Upper lobe of left lung (tissue), 6 donors: ENCODE measurements at regions not wholly inside any gene's neighbourhood (a gene's known extent, or its start where the extent isn't known, plus 50 kb on each side); places are given as distances from the start of the nearest gene placed in this dataset.

ENCODE experiments used
- ATAC-seq, 2 donors: fragments of 200-7000 bp; cut with Tn5 transposase; one replicate each; pipeline ENCODE4 v1.9.1; 2022; ENCODE audit warnings: mild to moderate bottlenecking in 2 of 2, moderate library complexity in 2 of 2; ENCODE audit not compliant: low FRiP score in 2 of 2
- DNase-seq, 2 donors: peaks; one replicate each; pipeline ENCODE4 v3.0.0-alpha.2; 2019 to 2020
- H3K27ac ChIP-seq, 4 donors: fragments of 200-600 bp; sonication (generic); one replicate each; pipeline ENCODE4 v1.5.1; 2016 to 2019
- H3K27me3 ChIP-seq, 4 donors: fragments of 200-600 bp; sonication (generic); one replicate each; pipeline ENCODE4 v1.5.1; 2017 to 2019
- H3K36me3 ChIP-seq, 4 donors: fragments of 200-600 bp; sonication (generic); one replicate each; pipeline ENCODE4 v1.5.1; 2016 to 2019
- H3K4me1 ChIP-seq, 4 donors: fragments of 200-600 bp; sonication (generic); one replicate each; pipeline ENCODE4 v1.5.1; 2018 to 2019
- H3K4me3 ChIP-seq, 4 donors: fragments of 200-600 bp; sonication (generic); one replicate each; pipeline ENCODE4 v1.5.1; 2017 to 2019; ENCODE audit warnings: mild to moderate bottlenecking in 2 of 4, moderate library complexity in 1 of 4
- H3K9me3 ChIP-seq, 4 donors: fragments of 200-600 bp; sonication (generic); one replicate each; pipeline ENCODE4 v1.5.1; 2018 to 2019
- EP300 ChIP-seq, 4 donors: sonication (generic); formaldehyde crosslinking; IDR thresholded peaks; one replicate each; pipeline ENCODE4 v1.5.1; 2017; ENCODE audit warnings: antibody characterized with exemption in 4 of 4, control low read depth in 2 of 4
- POLR2A ChIP-seq, 4 donors: fragments of 450-650 bp; IDR thresholded peaks; one replicate each; pipeline ENCODE4 v1.5.1; 2016 to 2017; ENCODE audit warnings: antibody characterized with exemption in 4 of 4, mild to moderate bottlenecking in 2 of 4
- POLR2AphosphoS5 ChIP-seq, 2 donors: sonication (generic); formaldehyde crosslinking; IDR thresholded peaks; one replicate each; pipeline ENCODE4 v1.5.1; 2017; ENCODE audit warnings: antibody characterized with exemption in 2 of 2
- WGBS, 2 donors: methylation state at CpG; one replicate each; pipeline ENCODE4 v1.1.5; 2017 to 2018; 5-methylcytosine and 5-hydroxymethylcytosine counted together
- TF ChIP-seq, protein P1 (sequence below), 6 experiments: fragments of 450-650 bp in 4 of 6; fragments of 200-600 bp in 2 of 6; sonication (generic) in 2 of 6; IDR thresholded peaks; one replicate each; pipeline ENCODE4 v1.5.1; 2016 to 2019; ENCODE audit warnings: antibody characterized with exemption in 6 of 6
- donor health status: DM: no; HTN: no; CAD: no; lungs with moderate emphysema.
- donor health status: DM: no; HTN: yes; CAD: no; lungs with severe emphysema.

- Histone ChIP-seq H3K27me3 (no peaks in the 10 kb centered on the region), H3K9me3 (no peaks in the 10 kb centered on the region), H3K4me3 (no peak overlapping the region), H3K27ac (no peak overlapping the region), H3K4me1 (no peaks in the 10 kb centered on the region), H3K36me3 (no peaks in the 10 kb centered on the region)
- WGBS, 2 donors: 95 to 97% methylated on average over 1 of the region's 1 CpG
- ATAC-seq (no peak), DNase-seq (no peak)
- no peak for TF ChIP-seq EP300 (IDR thresholded peaks at IDR 0.05)
- TF ChIP-seq POLR2A (IDR thresholded peaks at IDR 0.05): no peak
- TF ChIP-seq, protein P1, sequence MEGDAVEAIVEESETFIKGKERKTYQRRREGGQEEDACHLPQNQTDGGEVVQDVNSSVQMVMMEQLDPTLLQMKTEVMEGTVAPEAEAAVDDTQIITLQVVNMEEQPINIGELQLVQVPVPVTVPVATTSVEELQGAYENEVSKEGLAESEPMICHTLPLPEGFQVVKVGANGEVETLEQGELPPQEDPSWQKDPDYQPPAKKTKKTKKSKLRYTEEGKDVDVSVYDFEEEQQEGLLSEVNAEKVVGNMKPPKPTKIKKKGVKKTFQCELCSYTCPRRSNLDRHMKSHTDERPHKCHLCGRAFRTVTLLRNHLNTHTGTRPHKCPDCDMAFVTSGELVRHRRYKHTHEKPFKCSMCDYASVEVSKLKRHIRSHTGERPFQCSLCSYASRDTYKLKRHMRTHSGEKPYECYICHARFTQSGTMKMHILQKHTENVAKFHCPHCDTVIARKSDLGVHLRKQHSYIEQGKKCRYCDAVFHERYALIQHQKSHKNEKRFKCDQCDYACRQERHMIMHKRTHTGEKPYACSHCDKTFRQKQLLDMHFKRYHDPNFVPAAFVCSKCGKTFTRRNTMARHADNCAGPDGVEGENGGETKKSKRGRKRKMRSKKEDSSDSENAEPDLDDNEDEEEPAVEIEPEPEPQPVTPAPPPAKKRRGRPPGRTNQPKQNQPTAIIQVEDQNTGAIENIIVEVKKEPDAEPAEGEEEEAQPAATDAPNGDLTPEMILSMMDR (IDR thresholded peaks at IDR 0.05): no peak
- no peak for TF ChIP-seq POLR2AphosphoS5 (IDR thresholded peaks at IDR 0.05)
Observed at GRCh38 chr6:126787635-126788034, 330.8 kb upstream of the RSPO3 start.

DNA sequence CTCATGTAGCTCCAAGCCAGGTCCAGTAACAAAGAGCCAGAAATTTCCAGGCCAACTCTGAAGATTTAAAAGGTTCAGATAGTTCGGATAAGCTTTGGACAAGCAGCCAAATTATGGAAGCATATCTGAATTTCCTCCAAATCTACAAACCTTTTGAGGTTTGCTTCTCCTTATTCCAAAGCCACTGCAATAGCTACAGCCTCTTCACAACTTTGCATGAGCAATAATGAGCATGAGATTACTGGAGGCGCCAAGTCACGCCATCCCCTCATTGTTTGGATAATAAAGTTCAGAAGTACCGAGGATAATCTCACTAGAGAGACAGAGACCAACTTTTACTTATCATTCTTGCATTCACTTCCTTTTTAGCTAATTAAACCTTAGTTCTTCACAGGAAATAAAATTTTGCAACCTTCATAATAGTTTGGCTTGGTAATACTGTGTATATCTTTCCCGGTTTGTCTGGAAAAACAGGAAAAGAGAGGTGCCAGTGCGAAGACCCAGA is 329.6 kb upstream of the RSPO3 start:
- ATAC-seq (peak in 1 of 2 donors; percentile 38), DNase-seq (no peak)
- TF ChIP-seq POLR2A (IDR thresholded peaks at IDR 0.05) (no peak), EP300 (IDR thresholded peaks at IDR 0.05) (no peak), POLR2AphosphoS5 (IDR thresholded peaks at IDR 0.05) (no peak)
- TF ChIP-seq, protein P1 (IDR thresholded peaks at IDR 0.05): no peak
- 58 to 72% methylated on average over 6 of the region's 6 CpGs for WGBS, 2 donors
- Histone ChIP-seq H3K27ac (no peak overlapping the region), H3K9me3 (no peaks in the 10 kb centered on the region), H3K27me3 (no peaks in the 10 kb centered on the region), H3K4me3 (no peak overlapping the region), H3K36me3 (no peaks in the 10 kb centered on the region), H3K4me1 (no peaks in the 10 kb centered on the region)

DNA sequence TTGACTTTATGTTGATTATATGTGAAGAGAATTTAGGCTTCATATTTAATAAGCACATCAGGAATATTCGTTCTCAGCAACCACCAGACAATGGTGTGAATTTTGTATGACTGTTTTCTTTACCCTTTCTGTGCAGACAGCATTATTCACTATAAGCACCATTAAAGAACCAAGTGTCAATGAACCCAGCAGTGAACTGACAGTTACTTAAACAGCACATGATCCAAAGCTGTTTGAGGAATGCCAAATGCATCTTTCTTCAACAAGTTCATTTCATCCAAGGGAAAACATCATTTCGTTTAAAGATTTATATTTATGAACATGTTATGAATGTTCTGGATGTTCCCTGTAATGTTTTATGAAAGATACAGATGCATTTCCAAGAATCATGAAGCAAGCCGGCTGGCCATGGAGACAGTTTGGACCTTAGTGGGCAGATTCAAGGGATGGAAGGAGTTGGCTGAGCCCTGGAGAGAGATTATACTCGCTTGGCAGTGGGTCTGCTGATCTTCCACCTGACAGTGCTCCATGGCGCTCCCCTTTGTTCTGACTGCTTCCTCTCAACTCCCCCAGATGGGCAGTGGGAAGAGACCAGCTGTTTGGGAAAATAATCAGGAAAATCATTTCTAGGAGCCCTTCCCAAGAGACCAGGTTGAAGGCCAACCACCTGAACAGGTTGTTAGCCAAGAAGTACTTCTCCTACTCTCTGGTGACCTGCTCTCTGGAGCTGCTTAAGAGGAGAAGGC is 326.0 kb upstream of the RSPO3 start:
- H3K27me3 ChIP-seq: no peaks in the 10 kb centered on the region
- WGBS, 2 donors: 86 to 87% methylated on average over 4 to 5 of the region's 5 CpGs
- DNase-seq: no peak
- TF ChIP-seq POLR2AphosphoS5 (IDR thresholded peaks at IDR 0.05): no peak
- no peak for TF ChIP-seq POLR2A (IDR thresholded peaks at IDR 0.05)
- TF ChIP-seq, protein P1 (IDR thresholded peaks at IDR 0.05): no peak
- TF ChIP-seq EP300 (IDR thresholded peaks at IDR 0.05): no peak
- no peaks in the 10 kb centered on the region for H3K36me3 ChIP-seq
- no peak overlapping the region for H3K4me3 ChIP-seq
- H3K9me3 ChIP-seq: no peaks in the 10 kb centered on the region
- H3K4me1 ChIP-seq: no peaks in the 10 kb centered on the region
- ATAC-seq: no peak
- H3K27ac ChIP-seq: no peak overlapping the region

GRCh38 chr6:126795161-126795560 is 323.3 kb upstream of the RSPO3 start:
- no peak for DNase-seq
- Histone ChIP-seq H3K4me1 (no peaks in the 10 kb centered on the region), H3K36me3 (no peaks in the 10 kb centered on the region), H3K27me3 (no peaks in the 10 kb centered on the region), H3K27ac (no peak overlapping the region), H3K4me3 (no peak overlapping the region), H3K9me3 (no peaks in the 10 kb centered on the region)
- no peak for TF ChIP-seq POLR2A (IDR thresholded peaks at IDR 0.05)
- TF ChIP-seq, protein P1 (IDR thresholded peaks at IDR 0.05): no peak
- no peak for TF ChIP-seq EP300 (IDR thresholded peaks at IDR 0.05)
- TF ChIP-seq POLR2AphosphoS5 (IDR thresholded peaks at IDR 0.05): no peak
- no peak for ATAC-seq

DNA sequence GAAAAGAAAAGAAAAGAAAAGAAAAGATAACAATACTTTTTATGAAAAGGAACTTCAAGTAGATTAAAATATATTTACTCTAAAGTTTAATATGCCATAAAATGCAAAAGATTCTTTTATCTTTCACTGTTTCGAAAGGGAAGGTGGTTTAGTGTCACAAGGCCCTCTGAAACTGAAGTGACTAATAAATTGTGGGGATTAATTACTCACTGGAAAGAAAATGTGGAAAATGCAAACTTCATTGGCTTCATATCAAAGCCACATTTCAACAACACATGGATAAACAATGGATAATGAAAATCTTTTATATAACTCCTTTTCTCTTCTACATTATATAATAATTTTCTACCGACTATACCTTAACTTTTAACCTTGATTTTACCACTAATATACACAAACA is 320.5 kb upstream of the RSPO3 start:
- no peaks in the 10 kb centered on the region for H3K36me3 ChIP-seq
- H3K9me3 ChIP-seq: no peaks in the 10 kb centered on the region
- 81 to 92% methylated on average over 2 of the region's 2 CpGs for WGBS, 2 donors
- H3K4me1 ChIP-seq: no peaks in the 10 kb centered on the region
- TF ChIP-seq, protein P1 (IDR thresholded peaks at IDR 0.05): no peak
- no peak for TF ChIP-seq EP300 (IDR thresholded peaks at IDR 0.05)
- no peak for TF ChIP-seq POLR2A (IDR thresholded peaks at IDR 0.05)
- no peak for TF ChIP-seq POLR2AphosphoS5 (IDR thresholded peaks at IDR 0.05)
- H3K27ac ChIP-seq: no peak overlapping the region
- no peaks in the 10 kb centered on the region for H3K27me3 ChIP-seq
- DNase-seq (no peak), ATAC-seq (no peak)
- no peak overlapping the region for H3K4me3 ChIP-seq
